ENCODE measurements at regions not wholly inside any gene's neighbourhood (a gene's known extent, or its start where the extent isn't known, plus 50 kb on each side); places are given as distances from the start of the nearest gene placed in this dataset.
"Not testable (repeated sequence)": the region's sequence is repeated elsewhere in the genome, so short reads cannot be mapped to it uniquely, and the experiment has no call there.

DNA sequence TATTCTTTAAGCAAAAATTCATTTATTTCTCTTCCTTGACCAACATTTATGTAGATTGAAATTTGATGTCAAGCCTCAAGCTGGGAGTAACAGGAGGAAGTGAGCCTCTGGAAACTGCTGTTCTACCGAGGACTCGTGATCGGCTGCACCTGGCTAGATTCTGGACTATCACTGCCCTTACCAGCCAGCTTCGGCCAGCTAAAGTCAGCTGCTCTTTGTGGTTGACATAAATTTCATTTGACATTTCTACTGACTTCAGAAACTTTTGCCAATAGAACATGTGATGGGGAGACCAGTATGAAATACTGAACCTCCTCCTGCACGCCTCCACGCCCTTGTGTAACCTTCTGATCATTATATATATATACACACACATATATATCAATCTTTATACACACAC, 74.2 kb upstream of the RGPD5 start:
- DNase-seq (ENCODE audit: low read depth), result no peak

GRCh38 chr2:109720380-109721106, 73.6 kb upstream of the RGPD5 start:
- no peak for DNase-seq (ENCODE audit: low read depth)

- DNase-seq (ENCODE audit: low read depth), result no peak
Measured at GRCh38 chr2:109721135-109721534, 73.0 kb upstream of the RGPD5 start.

- no peak for DNase-seq (ENCODE audit: low read depth)
Measured at GRCh38 chr2:109721626-109722025, 72.5 kb upstream of the RGPD5 start.

GRCh38 chr2:109722026-109722425, 72.1 kb upstream of the RGPD5 start:
- no peak for DNase-seq (ENCODE audit: low read depth)

- not testable (repeated sequence) for DNase-seq (ENCODE audit: low read depth)
Measured at GRCh38 chr2:109722640-109723039, 71.5 kb upstream of the RGPD5 start.

DNA sequence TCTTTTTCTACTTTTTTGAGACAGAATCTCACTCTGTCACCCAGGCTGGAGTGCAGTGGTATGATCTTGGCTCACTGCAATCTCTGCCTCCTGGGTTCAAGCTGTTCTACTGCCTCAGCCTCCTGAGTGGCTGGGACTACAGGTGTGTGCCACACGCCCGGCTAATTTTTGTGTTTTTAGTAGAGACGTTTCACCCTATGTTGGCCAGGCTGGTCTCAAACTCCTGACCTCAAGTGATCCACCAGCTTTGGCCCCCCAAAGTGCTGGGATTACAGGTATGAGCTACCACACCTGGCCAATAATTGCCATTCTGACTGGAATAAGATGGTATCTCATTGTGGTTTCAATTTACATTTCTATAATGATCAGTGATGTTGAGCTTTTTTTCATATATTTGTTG, 71.0 kb upstream of the RGPD5 start:
- not testable (repeated sequence) for DNase-seq (ENCODE audit: low read depth)

DNA sequence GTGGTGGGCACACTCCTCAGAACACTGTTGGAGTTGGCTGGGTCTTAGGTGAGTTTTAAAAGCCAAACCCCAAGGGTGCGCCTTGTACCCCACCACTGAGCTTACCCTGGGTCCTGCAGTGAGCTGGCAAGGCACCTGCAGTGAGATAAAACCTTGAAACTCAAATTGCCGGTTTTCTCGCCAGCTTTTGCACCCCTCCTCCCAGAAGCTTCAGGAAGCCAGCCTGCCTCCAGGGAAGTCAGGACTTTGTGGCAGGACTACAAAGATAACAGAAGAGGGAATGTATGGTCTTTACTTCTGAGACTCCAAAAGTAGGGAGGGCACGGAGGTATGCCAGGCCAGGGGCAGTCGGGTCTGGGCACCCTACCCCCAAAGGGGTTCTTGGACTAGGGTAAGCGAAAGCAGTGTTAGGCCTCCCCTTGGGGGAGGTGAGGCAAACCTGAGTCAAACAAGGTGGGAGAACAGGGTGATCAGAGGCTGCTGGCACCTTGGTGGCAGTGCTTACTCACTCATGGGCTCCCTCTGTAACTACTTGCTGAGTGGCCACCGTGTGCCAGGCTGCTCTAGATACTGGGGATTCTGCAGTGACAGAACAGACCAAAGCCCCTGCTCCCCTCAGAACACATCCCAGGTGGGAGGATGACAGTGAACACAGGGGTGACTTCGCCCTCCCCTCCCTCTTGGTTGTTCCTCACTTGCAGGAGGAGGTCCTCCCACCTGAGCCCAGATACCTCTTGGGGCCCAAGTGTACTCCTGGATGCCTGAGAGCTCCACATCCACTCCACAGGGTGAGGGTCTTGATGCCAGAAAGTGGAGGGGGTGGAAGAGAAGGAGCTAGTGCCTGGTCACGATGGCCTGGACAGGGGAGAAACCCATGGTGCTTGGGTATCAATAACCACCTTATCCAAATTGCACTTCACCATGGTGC, 69.3 kb upstream of the RGPD5 start:
- no peak for DNase-seq (ENCODE audit: low read depth)

DNA sequence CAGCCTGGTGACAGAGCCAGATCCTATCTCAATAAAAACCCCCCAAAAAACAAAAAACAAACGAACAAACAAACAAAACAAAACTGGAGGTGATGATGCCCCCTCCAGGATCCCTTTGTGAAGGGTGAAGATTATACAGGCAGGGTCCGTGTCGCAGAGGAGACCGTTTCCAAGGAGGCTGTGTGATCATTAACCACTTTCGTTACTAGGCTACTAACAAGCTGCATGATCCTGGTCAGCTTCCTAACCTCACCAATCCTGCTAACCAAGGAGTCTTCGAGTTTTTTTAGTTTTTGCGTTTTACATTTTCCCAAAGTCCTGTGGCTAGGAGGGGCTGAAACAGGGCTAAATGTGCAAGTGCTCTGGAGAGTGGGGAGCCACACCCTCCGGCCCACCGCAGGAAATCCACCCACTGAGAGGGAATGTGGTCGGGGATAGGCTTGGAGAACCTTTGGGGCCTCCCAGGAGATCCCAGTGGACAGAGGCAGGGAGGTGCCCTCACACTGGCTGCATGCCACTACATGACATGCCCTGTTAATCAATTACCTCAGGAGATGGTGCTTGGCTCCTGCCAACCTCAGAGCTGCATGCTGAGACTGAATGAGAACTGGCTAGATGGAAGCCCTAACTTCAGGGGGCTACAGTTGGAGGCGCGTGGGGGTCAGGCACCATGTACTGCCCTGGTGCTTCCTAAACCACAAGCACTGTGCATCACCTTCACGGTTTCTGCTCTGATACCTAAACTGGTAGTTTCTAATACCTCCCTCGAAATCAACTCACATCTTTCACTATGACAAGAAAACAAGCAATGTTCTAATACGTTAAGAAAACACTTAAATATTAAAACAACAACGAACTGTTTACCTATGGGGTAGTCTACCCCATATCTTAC, 67.5 kb upstream of the RGPD5 start:
- no peak for DNase-seq (ENCODE audit: low read depth)

- DNase-seq (ENCODE audit: low read depth), result no peak
Measured at GRCh38 chr2:109727929-109728447, 66.1 kb upstream of the RGPD5 start.

DNA sequence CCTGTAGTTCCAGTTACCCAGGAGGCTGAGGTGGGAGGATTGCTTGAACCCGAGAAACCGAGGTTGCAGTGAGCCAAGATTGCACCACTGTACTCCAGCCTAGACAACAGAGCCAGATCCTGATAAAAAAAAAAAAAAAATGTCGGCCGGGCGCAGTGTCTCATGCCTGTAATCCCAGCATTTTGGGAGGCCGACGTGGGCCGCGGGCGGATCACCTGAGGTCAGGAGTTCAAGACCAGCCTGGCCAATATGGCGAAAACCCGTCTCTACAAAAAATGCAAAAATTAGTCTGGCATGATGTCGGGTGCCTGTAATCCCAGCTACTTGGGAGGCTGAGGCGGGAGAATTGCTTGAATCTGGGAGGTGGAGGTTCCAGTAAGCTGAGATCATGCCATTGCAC, 60.4 kb upstream of the RGPD5 start:
- DNase-seq (ENCODE audit: low read depth), result not testable (repeated sequence)

DNA sequence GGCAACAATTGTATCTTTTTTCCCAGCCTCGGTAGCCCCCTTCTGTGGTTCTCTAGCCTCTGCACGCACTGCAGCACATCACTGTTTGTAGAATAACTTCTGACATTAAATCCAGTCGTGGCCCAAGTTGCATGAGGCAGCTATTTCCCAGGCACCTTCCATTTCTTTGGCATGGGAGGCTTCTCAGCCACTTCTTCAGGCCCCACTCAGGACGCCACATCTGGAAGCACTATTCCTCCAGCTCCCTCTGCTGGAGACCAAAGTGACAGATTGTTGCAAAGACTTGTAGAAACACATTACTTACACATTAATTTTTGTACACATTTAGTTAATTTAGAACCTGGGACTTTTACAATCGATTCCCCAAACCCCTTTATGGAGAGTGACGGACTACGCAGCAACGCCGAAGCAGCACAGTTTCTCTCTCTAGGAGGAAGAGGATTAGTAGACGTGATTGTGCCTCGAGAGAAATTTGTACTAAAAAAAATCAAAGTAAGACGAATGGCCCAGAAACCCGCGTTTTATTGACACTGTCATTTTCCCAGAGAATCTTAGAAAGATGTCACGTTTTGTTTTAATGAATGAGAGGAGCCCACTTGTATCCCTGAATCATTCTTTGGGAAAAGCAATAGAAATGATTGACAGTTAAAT, 57.8 kb upstream of the RGPD5 start:
- DNase-seq (ENCODE audit: low read depth), result peak; percentile 65
